ENCODE measurements at regions not wholly inside any gene's neighbourhood (a gene's known extent, or its start where the extent isn't known, plus 50 kb on each side); places are given as distances from the start of the nearest gene placed in this dataset.

- no peak for DNase-seq (ENCODE audit: extremely low read depth, low read depth, low spot score)
Measured at GRCh38 chr12:13451776-13452175, 255.2 kb downstream of the EMP1 start.

GRCh38 chr12:13450231-13451080, 253.9 kb downstream of the EMP1 start:
- no peak for DNase-seq (ENCODE audit: extremely low read depth, low read depth, low spot score)

- no peak for DNase-seq (ENCODE audit: extremely low read depth, low read depth, low spot score)
Measured at GRCh38 chr12:13444076-13444475, 247.6 kb downstream of the EMP1 start.

- DNase-seq (ENCODE audit: extremely low read depth, low read depth, low spot score): no peak
Measured at GRCh38 chr12:13443498-13443897, 247.0 kb downstream of the EMP1 start.

GRCh38 chr12:13443028-13443427, 246.5 kb downstream of the EMP1 start:
- no peak for DNase-seq (ENCODE audit: extremely low read depth, low read depth, low spot score)

GRCh38 chr12:13442457-13442856, 245.9 kb downstream of the EMP1 start:
- DNase-seq (ENCODE audit: extremely low read depth, low read depth, low spot score): no peak

GRCh38 chr12:13440844-13441243, 244.3 kb downstream of the EMP1 start:
- no peak for DNase-seq (ENCODE audit: extremely low read depth, low read depth, low spot score)

GRCh38 chr12:13437541-13437940, 241.0 kb downstream of the EMP1 start:
- DNase-seq (ENCODE audit: extremely low read depth, low read depth, low spot score): no peak

- no peak for DNase-seq (ENCODE audit: extremely low read depth, low read depth, low spot score)
Measured at GRCh38 chr12:13436696-13437391, 240.3 kb downstream of the EMP1 start.

GRCh38 chr12:13436182-13436581, 239.7 kb downstream of the EMP1 start:
- no peak for DNase-seq (ENCODE audit: extremely low read depth, low read depth, low spot score)

GRCh38 chr12:13435235-13435933, 238.9 kb downstream of the EMP1 start:
- no peak for DNase-seq (ENCODE audit: extremely low read depth, low read depth, low spot score)

- DNase-seq (ENCODE audit: extremely low read depth, low read depth, low spot score): no peak
Measured at GRCh38 chr12:13433768-13434167, 237.2 kb downstream of the EMP1 start.

- no peak for DNase-seq (ENCODE audit: extremely low read depth, low read depth, low spot score)
Measured at GRCh38 chr12:13431041-13431440, 234.5 kb downstream of the EMP1 start.

GRCh38 chr12:13428538-13429265, 232.2 kb downstream of the EMP1 start:
- DNase-seq (ENCODE audit: extremely low read depth, low read depth, low spot score): no peak

- no peak for DNase-seq (ENCODE audit: extremely low read depth, low read depth, low spot score)
Measured at GRCh38 chr12:13425766-13426165, 229.2 kb downstream of the EMP1 start.

- no peak for DNase-seq (ENCODE audit: extremely low read depth, low read depth, low spot score)
Measured at GRCh38 chr12:13422291-13422690, 225.8 kb downstream of the EMP1 start.

- DNase-seq (ENCODE audit: extremely low read depth, low read depth, low spot score): no peak
Measured at GRCh38 chr12:13417516-13417915, 221.0 kb downstream of the EMP1 start.

GRCh38 chr12:13411287-13411686, 214.8 kb downstream of the EMP1 start:
- no peak for DNase-seq (ENCODE audit: extremely low read depth, low read depth, low spot score)

- DNase-seq (ENCODE audit: extremely low read depth, low read depth, low spot score): no peak
Measured at GRCh38 chr12:13405961-13406703, 209.6 kb downstream of the EMP1 start.
